IMR-90 (cell line): ENCODE measurements at regions not wholly inside any gene's neighbourhood (a gene's known extent, or its start where the extent isn't known, plus 50 kb on each side); places are given as distances from the start of the nearest gene placed in this dataset.

Source experiments
- ATAC-seq: fragments of 200-7000 bp; cut with Tn5 transposase; 2 replicates; pipeline ENCODE4 v1.9.1; 2020; ENCODE audit warnings: low read depth, mild to moderate bottlenecking, moderate library complexity
- BruUV-seq: library from RNA; stranded (reverse); fragments of 400-500 nt; replicated peaks from 2 replicates; lab custom pipeline; 2021; lab: Mats Ljungman, UMichigan
- CTCF ChIA-PET: fragments of 300-600 bp; formaldehyde crosslinking; extraction: SDS; loops from one replicate; lab custom pipeline; 2021; ENCODE audit warnings: antibody characterized with exemption; lab: Yijun Ruan, JAX
- POLR2A ChIA-PET: fragments of 300-600 bp; sonication (Branson Sonifier 250); formaldehyde crosslinking; loops from one replicate; lab custom pipeline; 2022; ENCODE audit warnings: antibody characterized with exemption; ENCODE audit not compliant: unreplicated experiment; lab: Charles Lee
- DNase-seq: peaks from one replicate; pipeline ENCODE4 v3.0.0; 2013
- H2AFZ ChIP-seq: replicated peaks from 2 replicates; pipeline ENCODE3; 2013; ENCODE audit warnings: low read length, mild to moderate bottlenecking; ENCODE audit not compliant: poor library complexity
- H2AK5ac ChIP-seq: 2 replicates; pipeline ENCODE4 v1.6.1; 2013; ENCODE audit warnings: low read depth, low read length, inconsistent platforms
- H2AK9ac ChIP-seq: replicated peaks from 2 replicates; pipeline ENCODE3; 2013; ENCODE audit warnings: mild to moderate bottlenecking, low read depth, low read length, moderate library complexity; ENCODE audit not compliant: poor library complexity
- H2BK120ac ChIP-seq: 2 replicates; pipeline ENCODE4 v1.6.1; 2013; ENCODE audit warnings: low read depth, low read length, inconsistent platforms
- H2BK15ac ChIP-seq: 3 replicates; pipeline ENCODE4 v1.6.1; 2013; ENCODE audit warnings: low read depth, low read length, inconsistent platforms
- H2BK20ac ChIP-seq: 2 replicates; pipeline ENCODE4 v1.6.1; 2013; ENCODE audit warnings: low read depth, mild to moderate bottlenecking, inconsistent platforms, low read length, moderate library complexity
- H2BK5ac ChIP-seq: 2 replicates; pipeline ENCODE4 v1.6.1; 2013; ENCODE audit warnings: mild to moderate bottlenecking, low read depth, low read length, inconsistent platforms; ENCODE audit not compliant: poor library complexity, severe bottlenecking
- H3K14ac ChIP-seq: replicated peaks from 2 replicates; pipeline ENCODE4 v1.6.1; 2013; ENCODE audit warnings: low read depth, low read length, inconsistent platforms
- H3K18ac ChIP-seq: 2 replicates; pipeline ENCODE4 v1.6.1; 2013; ENCODE audit warnings: low read depth, low read length, control low read depth
- H3K23ac ChIP-seq: 2 replicates; pipeline ENCODE4 v1.6.1; 2013; ENCODE audit warnings: low read depth, low read length, inconsistent platforms
- H3K27ac ChIP-seq: 2 replicates; pipeline ENCODE4 v1.5.1; 2013; ENCODE audit warnings: mild to moderate bottlenecking, control low read depth, low read length; ENCODE audit not compliant: insufficient read depth
- H3K27me3 ChIP-seq: 2 replicates; pipeline ENCODE4 v1.6.1; 2013; ENCODE audit warnings: low read length; ENCODE audit not compliant: control insufficient read depth, insufficient read depth
- H3K36me3 ChIP-seq: 2 replicates; pipeline ENCODE4 v1.6.1; 2013; ENCODE audit warnings: low read length, mixed read lengths; ENCODE audit not compliant: control insufficient read depth, insufficient read depth
- H3K4ac ChIP-seq: 2 replicates; pipeline ENCODE4 v1.6.1; 2013; ENCODE audit warnings: low read depth, low read length, inconsistent platforms
- H3K4me1 ChIP-seq: 2 replicates; pipeline ENCODE4 v1.6.1; 2013; ENCODE audit warnings: low read length, mixed read lengths; ENCODE audit not compliant: control insufficient read depth, insufficient read depth
- H3K4me2 ChIP-seq: 2 replicates; pipeline ENCODE4 v1.6.1; 2013; ENCODE audit warnings: low read depth, mild to moderate bottlenecking, control low read depth, low read length, moderate library complexity
- H3K4me3 ChIP-seq: 2 replicates; pipeline ENCODE4 v1.5.1; 2013; ENCODE audit warnings: low read depth, mild to moderate bottlenecking, control low read depth, low read length, moderate library complexity; ENCODE audit not compliant: insufficient read depth
- H3K56ac ChIP-seq: 2 replicates; pipeline ENCODE4 v1.6.1; 2013; ENCODE audit warnings: low read length, inconsistent platforms; ENCODE audit not compliant: insufficient read depth; ENCODE audit errors: extremely low read depth
- H3K79me1 ChIP-seq, 2 experiments: 2 replicates each; pipeline ENCODE4 v1.6.1; 2013; ENCODE audit warnings: low read length in 2 of 2, inconsistent platforms in 1 of 2, low read depth in 1 of 2
- H3K9ac ChIP-seq: 2 replicates; pipeline ENCODE4 v1.6.1; 2013; ENCODE audit warnings: low read depth, low read length, control low read depth
- H3K9me1 ChIP-seq: 2 replicates; pipeline ENCODE4 v1.6.1; 2013; ENCODE audit warnings: low read length, inconsistent platforms; ENCODE audit not compliant: insufficient read depth
- H3K9me3 ChIP-seq: 2 replicates; pipeline ENCODE4 v1.6.1; 2013; ENCODE audit warnings: low read length; ENCODE audit not compliant: control insufficient read depth, insufficient read depth
- H4K20me1 ChIP-seq: 2 replicates; pipeline ENCODE4 v1.6.1; 2013; ENCODE audit warnings: low read length, inconsistent platforms; ENCODE audit not compliant: insufficient read depth
- H4K5ac ChIP-seq: 2 replicates; pipeline ENCODE4 v1.6.1; 2013; ENCODE audit warnings: mild to moderate bottlenecking, low read depth, low read length, control low read depth
- H4K8ac ChIP-seq, 2 experiments: 2 replicates each; pipeline ENCODE4 v1.6.1; 2013; ENCODE audit warnings: low read depth in 2 of 2, low read length in 2 of 2, control low read depth in 1 of 2, inconsistent platforms in 1 of 2
- H4K91ac ChIP-seq: 2 replicates; pipeline ENCODE4 v1.6.1; 2013; ENCODE audit warnings: low read depth, low read length, inconsistent platforms; ENCODE audit not compliant: insufficient read depth
- BHLHE40 ChIP-seq: fragments of 150-350 bp; IDR thresholded peaks from 2 replicates; pipeline ENCODE4 v1.6.1; 2016; ENCODE audit warnings: mild to moderate bottlenecking, low read depth, low read length
- CEBPB ChIP-seq: IDR thresholded peaks from 2 replicates; pipeline ENCODE4 v1.6.1; 2012; ENCODE audit warnings: low read depth, low read length, improper control_type of control experiment
- CHD1 ChIP-seq: IDR thresholded peaks from 2 replicates; pipeline ENCODE4 v1.6.1; 2012; ENCODE audit warnings: low read depth, low read length, improper control_type of control experiment
- FOS ChIP-seq: fragments of 150-350 bp; IDR thresholded peaks from 2 replicates; pipeline ENCODE4 v1.6.1; 2016; ENCODE audit warnings: low read depth, low read length
- MAFK ChIP-seq: IDR thresholded peaks from 2 replicates; pipeline ENCODE4 v1.6.1; 2012; ENCODE audit warnings: low read depth, low read length, improper control_type of control experiment
- MAZ ChIP-seq: IDR thresholded peaks from 2 replicates; pipeline ENCODE4 v1.6.1; 2012; ENCODE audit warnings: low read depth, mild to moderate bottlenecking, low read length, improper control_type of control experiment, moderate library complexity, borderline replicate concordance
- MXI1 ChIP-seq: IDR thresholded peaks from 2 replicates; pipeline ENCODE4 v1.6.1; 2012; ENCODE audit warnings: low read depth, mild to moderate bottlenecking, low read length, moderate library complexity, borderline replicate concordance
- NFE2L2 ChIP-seq: fragments of 150-350 bp; IDR thresholded peaks from 2 replicates; pipeline ENCODE4 v1.6.1; 2016; ENCODE audit warnings: low read depth, mild to moderate bottlenecking, low read length
- POLR2A ChIP-seq: IDR thresholded peaks from 2 replicates; pipeline ENCODE4 v1.6.1; 2012; ENCODE audit warnings: mild to moderate bottlenecking, low read depth, low read length
- RAD21 ChIP-seq: IDR thresholded peaks from 2 replicates; pipeline ENCODE4 v1.6.1; 2012; ENCODE audit warnings: low read length, improper control_type of control experiment
- RCOR1 ChIP-seq: IDR thresholded peaks from 2 replicates; pipeline ENCODE4 v1.6.1; 2012; ENCODE audit warnings: mild to moderate bottlenecking, low read length, improper control_type of control experiment; ENCODE audit not compliant: insufficient replicate concordance
- RFX5 ChIP-seq: IDR thresholded peaks from 2 replicates; pipeline ENCODE4 v1.8.0; 2012; ENCODE audit warnings: low read depth, mild to moderate bottlenecking, low read length, moderate library complexity
- SMC3 ChIP-seq: fragments of 150-350 bp; IDR thresholded peaks from 2 replicates; pipeline ENCODE4 v1.6.1; 2016; ENCODE audit warnings: low read depth, mild to moderate bottlenecking, antibody characterized with exemption, low read length, moderate library complexity
- WGBS, 2 experiments: methylation state at CpG; one replicate each; pipeline versions ENCODE4 v1.1.5 to v1.1.7; 2013; ENCODE audit warnings: missing lambda C conversion rate in 2 of 2; ENCODE audit not compliant: insufficient read length in 1 of 2; ENCODE audit errors: extremely low coverage in 2 of 2; 5-methylcytosine and 5-hydroxymethylcytosine counted together
- dilution Hi-C: fragments of 300-500 bp; cut with HindIII; formaldehyde crosslinking; loops from one replicate; pipeline ENCODE4 v1.14.3; 2018; ENCODE audit warnings: low sequenced_read_pairs; ENCODE audit not compliant: unreplicated experiment
- in situ Hi-C: fragments of 300-500 bp; cut with MboI; formaldehyde crosslinking; loops from 3 replicates; pipeline ENCODE4 v1.14.3; 2019; ENCODE audit warnings: low sequenced_read_pairs, inconsistent platforms, mixed read lengths
- intact Hi-C: fragments of 100-400 bp; cut with micrococcal nuclease; formaldehyde crosslinking; loops from 2 replicates; pipeline ENCODE4 v1.10.0; 2022
- TF ChIP-seq, protein P1 (sequence below): fragments of 150-350 bp; IDR thresholded peaks from 2 replicates; pipeline ENCODE4 v1.6.1; 2017; ENCODE audit warnings: mild to moderate bottlenecking, antibody characterized with exemption, low read length, low read depth
- TF ChIP-seq, protein P2 (sequence below): fragments of 150-350 bp; IDR thresholded peaks from 2 replicates; pipeline ENCODE4 v1.6.1; 2016; ENCODE audit warnings: low read depth, mild to moderate bottlenecking, low read length, moderate library complexity, borderline replicate concordance
- TF ChIP-seq, protein P3 (sequence below): conservative IDR thresholded peaks from 2 replicates; pipeline ENCODE4 v1.5.1; 2012; ENCODE audit warnings: mild to moderate bottlenecking, low read depth, low read length, improper control_type of control experiment

DNA sequence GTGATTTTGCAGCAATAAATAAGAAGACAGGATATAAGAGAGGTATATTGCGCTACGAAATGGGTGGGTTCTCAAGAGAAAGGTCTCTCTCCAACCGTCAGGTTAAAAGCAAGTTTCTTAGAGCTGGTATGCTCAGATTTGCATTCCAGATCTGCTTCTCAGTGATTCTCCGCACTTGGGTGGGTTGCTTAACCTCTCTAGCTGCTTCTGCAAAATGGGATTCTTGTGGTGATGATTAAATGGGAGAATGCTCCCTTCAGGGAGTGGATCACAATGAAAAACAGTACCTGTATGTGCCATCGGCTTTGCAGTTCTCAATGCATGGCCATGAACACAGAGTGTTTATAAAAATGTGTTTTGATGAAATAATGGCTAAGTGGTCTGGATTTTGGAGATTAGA, 477.7 kb downstream of the TNS1 start:
- H3K4me1 ChIP-seq = no peaks in the 10 kb centered on the region
- TF ChIP-seq BHLHE40 (no peak), MXI1 (no peak), SMC3 (no peak), POLR2A (no peak), CHD1 (no peak), RCOR1 (no peak), FOS (no peak), CEBPB (no peak), MAFK (no peak), NFE2L2 (no peak), RFX5 (no peak), MAZ (no peak), RAD21 (no peak)
- TF ChIP-seq, protein P1, sequence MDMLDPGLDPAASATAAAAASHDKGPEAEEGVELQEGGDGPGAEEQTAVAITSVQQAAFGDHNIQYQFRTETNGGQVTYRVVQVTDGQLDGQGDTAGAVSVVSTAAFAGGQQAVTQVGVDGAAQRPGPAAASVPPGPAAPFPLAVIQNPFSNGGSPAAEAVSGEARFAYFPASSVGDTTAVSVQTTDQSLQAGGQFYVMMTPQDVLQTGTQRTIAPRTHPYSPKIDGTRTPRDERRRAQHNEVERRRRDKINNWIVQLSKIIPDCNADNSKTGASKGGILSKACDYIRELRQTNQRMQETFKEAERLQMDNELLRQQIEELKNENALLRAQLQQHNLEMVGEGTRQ = no peak
- TF ChIP-seq, protein P2, sequence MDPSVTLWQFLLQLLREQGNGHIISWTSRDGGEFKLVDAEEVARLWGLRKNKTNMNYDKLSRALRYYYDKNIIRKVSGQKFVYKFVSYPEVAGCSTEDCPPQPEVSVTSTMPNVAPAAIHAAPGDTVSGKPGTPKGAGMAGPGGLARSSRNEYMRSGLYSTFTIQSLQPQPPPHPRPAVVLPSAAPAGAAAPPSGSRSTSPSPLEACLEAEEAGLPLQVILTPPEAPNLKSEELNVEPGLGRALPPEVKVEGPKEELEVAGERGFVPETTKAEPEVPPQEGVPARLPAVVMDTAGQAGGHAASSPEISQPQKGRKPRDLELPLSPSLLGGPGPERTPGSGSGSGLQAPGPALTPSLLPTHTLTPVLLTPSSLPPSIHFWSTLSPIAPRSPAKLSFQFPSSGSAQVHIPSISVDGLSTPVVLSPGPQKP = no peak
- TF ChIP-seq, protein P3, sequence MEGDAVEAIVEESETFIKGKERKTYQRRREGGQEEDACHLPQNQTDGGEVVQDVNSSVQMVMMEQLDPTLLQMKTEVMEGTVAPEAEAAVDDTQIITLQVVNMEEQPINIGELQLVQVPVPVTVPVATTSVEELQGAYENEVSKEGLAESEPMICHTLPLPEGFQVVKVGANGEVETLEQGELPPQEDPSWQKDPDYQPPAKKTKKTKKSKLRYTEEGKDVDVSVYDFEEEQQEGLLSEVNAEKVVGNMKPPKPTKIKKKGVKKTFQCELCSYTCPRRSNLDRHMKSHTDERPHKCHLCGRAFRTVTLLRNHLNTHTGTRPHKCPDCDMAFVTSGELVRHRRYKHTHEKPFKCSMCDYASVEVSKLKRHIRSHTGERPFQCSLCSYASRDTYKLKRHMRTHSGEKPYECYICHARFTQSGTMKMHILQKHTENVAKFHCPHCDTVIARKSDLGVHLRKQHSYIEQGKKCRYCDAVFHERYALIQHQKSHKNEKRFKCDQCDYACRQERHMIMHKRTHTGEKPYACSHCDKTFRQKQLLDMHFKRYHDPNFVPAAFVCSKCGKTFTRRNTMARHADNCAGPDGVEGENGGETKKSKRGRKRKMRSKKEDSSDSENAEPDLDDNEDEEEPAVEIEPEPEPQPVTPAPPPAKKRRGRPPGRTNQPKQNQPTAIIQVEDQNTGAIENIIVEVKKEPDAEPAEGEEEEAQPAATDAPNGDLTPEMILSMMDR = no peak
- dilution Hi-C loops (no loop called here), intact Hi-C loops (no loop called here), in situ Hi-C loops (no loop called here)
- H2BK5ac ChIP-seq = no peak overlapping the region
- DNase-seq (no peak), ATAC-seq (no peak)
- no peak overlapping the region for H3K23ac ChIP-seq
- WGBS, 2 experiments = 78% methylated on average over 1 of the region's 5 CpGs; no CpG with 5 or more reads in 1 of the 2 experiments
- H3K27ac ChIP-seq = no peak overlapping the region
- no peak overlapping the region for H3K14ac ChIP-seq
- no peaks in the 10 kb centered on the region for H3K79me1 ChIP-seq
- no peak overlapping the region for H2AFZ ChIP-seq
- no peak overlapping the region for H2AK5ac ChIP-seq
- CTCF ChIA-PET = no interaction called here
- no peak overlapping the region for H3K4me3 ChIP-seq
- H2BK120ac ChIP-seq = no peak overlapping the region
- no peak overlapping the region for H4K8ac ChIP-seq
- no peaks in the 10 kb centered on the region for H3K9me1 ChIP-seq
- no peak overlapping the region for H3K4me2 ChIP-seq
- no peaks in the 10 kb centered on the region for H3K9me3 ChIP-seq
- no peak overlapping the region for H3K4ac ChIP-seq
- H3K9ac ChIP-seq = no peak overlapping the region
- no peak overlapping the region for H2AK9ac ChIP-seq
- H3K27me3 ChIP-seq = peaks cover 5% of the 10 kb centered on the region
- H2BK15ac ChIP-seq = no peak overlapping the region
- H3K56ac ChIP-seq = no peak overlapping the region
- H3K18ac ChIP-seq = no peak overlapping the region
- H4K91ac ChIP-seq = no peak overlapping the region
- no peak overlapping the region for H2BK20ac ChIP-seq
- POLR2A ChIA-PET = no interaction called here
- no peak overlapping the region for H4K5ac ChIP-seq
- no TSS peak for BruUV-seq
- H4K20me1 ChIP-seq = no peaks in the 10 kb centered on the region
- H3K36me3 ChIP-seq = no peaks in the 10 kb centered on the region
